ENCODE measurements at regions not wholly inside any gene's neighbourhood (a gene's known extent, or its start where the extent isn't known, plus 50 kb on each side); places are given as distances from the start of the nearest gene placed in this dataset.

- Histone ChIP-seq H3K4me1 (ENCODE audit: control insufficient read depth in 1 of 2, low read depth in 2 of 2) (no peaks in the 10 kb centered on the region), H3K4me3 (no peak overlapping the region), H3K27me3 (replicated peaks; ENCODE audit: insufficient read depth) (no peaks in the 10 kb centered on the region), H3K9me3 (no peaks in the 10 kb centered on the region), H3K36me3 (no peaks in the 10 kb centered on the region), H3K27ac (no peak overlapping the region)
- ATAC-seq (ENCODE audit: insufficient number of reproducible peaks, low FRiP score, low read depth): no peak
- no peak for DNase-seq (ENCODE audit: low spot score)
- TF ChIP-seq CTCF (IDR thresholded peaks at IDR 0.05): no peak
These were observed 368.7 kb downstream of the LIG4 start for GRCh38 chr13:107846642-107847041.

- Histone ChIP-seq H3K36me3 (no peaks in the 10 kb centered on the region), H3K9me3 (no peaks in the 10 kb centered on the region), H3K4me1 (ENCODE audit: control insufficient read depth in 1 of 2, low read depth in 2 of 2) (no peaks in the 10 kb centered on the region), H3K27ac (no peak overlapping the region), H3K4me3 (no peak overlapping the region), H3K27me3 (replicated peaks; ENCODE audit: insufficient read depth) (no peaks in the 10 kb centered on the region)
- DNase-seq (ENCODE audit: low spot score): no peak
- TF ChIP-seq CTCF (IDR thresholded peaks at IDR 0.05): no peak
- no peak for ATAC-seq (ENCODE audit: insufficient number of reproducible peaks, low FRiP score, low read depth)
These were observed 369.4 kb downstream of the LIG4 start for GRCh38 chr13:107845911-107846310.

GRCh38 chr13:107843681-107844080 lies 371.7 kb downstream of the LIG4 start:
- Histone ChIP-seq H3K4me1 (ENCODE audit: control insufficient read depth in 1 of 2, low read depth in 2 of 2) (no peaks in the 10 kb centered on the region), H3K27ac (no peak overlapping the region), H3K36me3 (no peaks in the 10 kb centered on the region), H3K4me3 (no peak overlapping the region), H3K9me3 (no peaks in the 10 kb centered on the region), H3K27me3 (replicated peaks; ENCODE audit: insufficient read depth) (no peaks in the 10 kb centered on the region)
- ATAC-seq (ENCODE audit: insufficient number of reproducible peaks, low FRiP score, low read depth): no peak
- TF ChIP-seq CTCF (IDR thresholded peaks at IDR 0.05): no peak
- no peak for DNase-seq (ENCODE audit: low spot score)

GRCh38 chr13:107843281-107843680 lies 372.1 kb downstream of the LIG4 start:
- no peak for TF ChIP-seq CTCF (IDR thresholded peaks at IDR 0.05)
- H3K36me3 ChIP-seq: no peaks in the 10 kb centered on the region
- no peak overlapping the region for H3K27ac ChIP-seq
- H3K9me3 ChIP-seq: no peaks in the 10 kb centered on the region
- H3K27me3 ChIP-seq (replicated peaks; ENCODE audit: insufficient read depth): no peaks in the 10 kb centered on the region
- H3K4me1 ChIP-seq (ENCODE audit: control insufficient read depth in 1 of 2, low read depth in 2 of 2): no peaks in the 10 kb centered on the region
- ATAC-seq (ENCODE audit: insufficient number of reproducible peaks, low FRiP score, low read depth): no peak
- DNase-seq (ENCODE audit: low spot score): no peak
- H3K4me3 ChIP-seq: no peak overlapping the region

GRCh38 chr13:107842562-107843180 lies 372.7 kb downstream of the LIG4 start:
- Histone ChIP-seq H3K36me3 (no peaks in the 10 kb centered on the region), H3K27ac (no peak overlapping the region), H3K9me3 (no peaks in the 10 kb centered on the region), H3K4me3 (no peak overlapping the region), H3K27me3 (replicated peaks; ENCODE audit: insufficient read depth) (no peaks in the 10 kb centered on the region), H3K4me1 (ENCODE audit: control insufficient read depth in 1 of 2, low read depth in 2 of 2) (no peaks in the 10 kb centered on the region)
- TF ChIP-seq CTCF (IDR thresholded peaks at IDR 0.05): no peak
- ATAC-seq (ENCODE audit: insufficient number of reproducible peaks, low FRiP score, low read depth) (no peak), DNase-seq (ENCODE audit: low spot score) (no peak)
